Progenitor cell of endocrine pancreas (in vitro differentiated cells): ENCODE measurements at regions not wholly inside any gene's neighbourhood (a gene's known extent, or its start where the extent isn't known, plus 50 kb on each side); places are given as distances from the start of the nearest gene placed in this dataset.

Experiments
- DNase-seq: peaks from one replicate; pipeline ENCODE4 v3.0.0; 2021; ENCODE audit warnings: low spot score; ENCODE audit not compliant: unreplicated experiment
- H3K27ac Mint-ChIP-seq: 2 replicates; pipeline ENCODE4 v1.8.0; 2021; ENCODE audit warnings: mild to moderate bottlenecking, moderate library complexity, mixed read lengths
- H3K27me3 Mint-ChIP-seq: 2 replicates; pipeline ENCODE4 v1.8.0; 2021; ENCODE audit warnings: mixed read lengths
- H3K36me3 Mint-ChIP-seq: 2 replicates; pipeline ENCODE4 v1.8.0; 2022; ENCODE audit warnings: mixed read lengths; ENCODE audit not compliant: insufficient read depth
- H3K4me1 Mint-ChIP-seq: 2 replicates; pipeline ENCODE4 v1.8.0; 2021; ENCODE audit warnings: low read depth, mixed read lengths
- H3K4me3 Mint-ChIP-seq: 2 replicates; pipeline ENCODE4 v1.8.0; 2021; ENCODE audit warnings: low read depth, mild to moderate bottlenecking, moderate library complexity, mixed read lengths
- H3K9me3 Mint-ChIP-seq: 2 replicates; pipeline ENCODE4 v1.8.0; 2021; ENCODE audit warnings: low read depth, mixed read lengths
- TF ChIP-seq, protein P1 (sequence below): fragments of 200-600 bp; sonication (generic); IDR thresholded peaks from one replicate; pipeline ENCODE4 v1.5.0; 2021; ENCODE audit warnings: antibody characterized with exemption, mild to moderate bottlenecking; ENCODE audit not compliant: unreplicated experiment

DNA sequence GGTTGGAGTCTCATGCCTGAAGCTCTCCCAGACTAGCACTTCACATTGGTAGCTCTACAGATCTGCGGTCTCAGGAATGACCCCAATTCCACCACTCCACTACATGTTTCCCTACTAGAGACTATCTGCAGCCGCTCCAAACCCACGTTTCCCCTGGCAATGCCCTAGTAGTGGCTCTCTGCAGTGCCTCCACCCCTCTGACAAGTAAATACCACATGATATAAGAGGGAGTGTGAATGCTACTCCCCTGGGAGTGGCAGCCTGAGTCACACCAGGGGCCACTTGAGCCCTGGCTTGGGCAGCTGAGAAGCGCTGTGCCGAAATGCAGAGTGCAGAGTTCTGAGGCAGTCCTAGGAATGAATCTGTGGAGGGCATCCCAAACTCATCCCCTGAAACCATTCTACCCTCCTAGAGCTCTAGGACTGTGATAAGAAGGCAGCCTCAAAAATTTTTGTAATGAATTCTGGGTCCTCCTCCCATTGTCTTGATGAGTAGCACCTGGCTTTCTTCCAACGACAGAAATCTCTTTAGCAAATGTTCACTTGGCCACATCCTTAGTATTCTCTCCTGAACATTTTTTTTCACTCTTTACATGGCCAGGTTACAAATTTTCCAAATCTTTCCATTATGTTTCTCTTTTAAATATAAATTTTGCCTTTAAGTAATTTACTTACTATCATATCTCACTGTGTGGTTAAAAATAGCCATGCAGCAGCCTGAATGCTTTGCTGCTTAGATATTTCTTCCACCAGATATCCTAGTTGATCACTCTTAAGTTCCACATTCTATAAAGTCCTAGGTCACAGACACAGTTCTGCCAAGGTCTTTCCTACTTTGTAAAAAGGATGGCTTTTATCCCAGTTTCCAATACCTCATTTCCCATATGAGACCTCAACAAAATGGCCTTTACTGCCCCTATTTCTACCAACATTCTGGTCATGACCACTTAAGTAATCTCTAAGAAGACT is 160.2 kb upstream of the CPEB2 start:
- TF ChIP-seq, protein P1, sequence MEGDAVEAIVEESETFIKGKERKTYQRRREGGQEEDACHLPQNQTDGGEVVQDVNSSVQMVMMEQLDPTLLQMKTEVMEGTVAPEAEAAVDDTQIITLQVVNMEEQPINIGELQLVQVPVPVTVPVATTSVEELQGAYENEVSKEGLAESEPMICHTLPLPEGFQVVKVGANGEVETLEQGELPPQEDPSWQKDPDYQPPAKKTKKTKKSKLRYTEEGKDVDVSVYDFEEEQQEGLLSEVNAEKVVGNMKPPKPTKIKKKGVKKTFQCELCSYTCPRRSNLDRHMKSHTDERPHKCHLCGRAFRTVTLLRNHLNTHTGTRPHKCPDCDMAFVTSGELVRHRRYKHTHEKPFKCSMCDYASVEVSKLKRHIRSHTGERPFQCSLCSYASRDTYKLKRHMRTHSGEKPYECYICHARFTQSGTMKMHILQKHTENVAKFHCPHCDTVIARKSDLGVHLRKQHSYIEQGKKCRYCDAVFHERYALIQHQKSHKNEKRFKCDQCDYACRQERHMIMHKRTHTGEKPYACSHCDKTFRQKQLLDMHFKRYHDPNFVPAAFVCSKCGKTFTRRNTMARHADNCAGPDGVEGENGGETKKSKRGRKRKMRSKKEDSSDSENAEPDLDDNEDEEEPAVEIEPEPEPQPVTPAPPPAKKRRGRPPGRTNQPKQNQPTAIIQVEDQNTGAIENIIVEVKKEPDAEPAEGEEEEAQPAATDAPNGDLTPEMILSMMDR = no peak
- Mint-ChIP-seq H3K36me3 (no peaks in the 10 kb centered on the region), H3K9me3 (peaks cover 8% of the 10 kb centered on the region), H3K27me3 (no peaks in the 10 kb centered on the region), H3K4me1 (no peaks in the 10 kb centered on the region), H3K4me3 (no peak overlapping the region), H3K27ac (no peak overlapping the region)
- no peak for DNase-seq

DNA sequence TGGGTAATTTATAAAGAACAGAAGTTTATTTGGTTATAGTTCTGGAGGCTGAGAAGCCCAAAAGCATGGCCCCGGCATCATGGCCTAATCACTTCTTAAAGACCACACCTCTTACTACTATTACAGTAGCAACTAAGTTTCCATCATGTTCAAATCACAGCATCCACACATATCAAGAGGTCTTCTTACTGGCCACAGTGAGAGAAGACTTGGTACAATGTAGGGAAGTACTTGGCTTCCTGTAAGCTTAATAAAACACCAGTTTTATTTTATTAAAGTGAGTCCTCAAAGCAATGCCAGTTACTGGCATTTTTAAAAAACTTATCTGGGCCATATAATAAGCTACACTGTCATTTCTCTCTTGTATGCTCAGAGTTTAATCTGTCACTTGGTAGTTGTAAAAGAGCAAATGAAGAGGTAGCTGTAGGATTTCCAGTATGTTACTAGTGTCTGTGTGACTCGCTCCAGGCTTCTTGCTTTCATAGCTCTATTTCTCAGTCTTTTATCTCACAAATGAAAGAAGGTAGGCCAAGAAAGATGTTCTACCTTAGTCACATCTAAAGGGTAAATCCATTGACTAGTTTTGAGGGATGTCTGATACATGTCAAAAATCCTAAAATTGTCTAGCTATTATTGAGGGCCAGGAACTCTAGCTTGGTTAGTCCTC is 159.2 kb upstream of the CPEB2 start:
- Mint-ChIP-seq H3K4me3 (no peak overlapping the region), H3K36me3 (no peaks in the 10 kb centered on the region), H3K27ac (no peak overlapping the region), H3K27me3 (no peaks in the 10 kb centered on the region), H3K9me3 (peaks cover 8% of the 10 kb centered on the region), H3K4me1 (no peaks in the 10 kb centered on the region)
- DNase-seq = no peak
- TF ChIP-seq, protein P1 = no peak

DNA sequence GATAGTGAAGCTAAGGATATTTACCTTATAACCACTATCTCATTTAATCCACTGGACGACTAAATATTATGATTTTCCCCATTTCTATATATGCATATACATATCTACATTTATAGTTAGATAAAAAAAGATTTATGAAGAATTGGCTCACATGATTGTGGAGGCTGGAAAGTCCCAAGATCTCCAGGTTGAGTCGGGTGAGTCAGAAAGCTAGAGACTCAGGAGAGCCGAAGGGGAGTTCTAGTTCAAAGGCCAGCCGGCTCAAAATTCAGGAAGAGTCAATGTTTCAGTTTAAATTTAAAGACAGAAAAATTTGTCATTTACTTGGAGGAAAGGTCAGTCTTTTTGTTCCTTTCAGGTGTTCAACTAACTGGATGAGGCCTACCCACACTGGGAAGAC is 158.2 kb upstream of the CPEB2 start:
- H3K27me3 Mint-ChIP-seq = no peaks in the 10 kb centered on the region
- H3K27ac Mint-ChIP-seq = no peak overlapping the region
- TF ChIP-seq, protein P1 = no peak

DNA sequence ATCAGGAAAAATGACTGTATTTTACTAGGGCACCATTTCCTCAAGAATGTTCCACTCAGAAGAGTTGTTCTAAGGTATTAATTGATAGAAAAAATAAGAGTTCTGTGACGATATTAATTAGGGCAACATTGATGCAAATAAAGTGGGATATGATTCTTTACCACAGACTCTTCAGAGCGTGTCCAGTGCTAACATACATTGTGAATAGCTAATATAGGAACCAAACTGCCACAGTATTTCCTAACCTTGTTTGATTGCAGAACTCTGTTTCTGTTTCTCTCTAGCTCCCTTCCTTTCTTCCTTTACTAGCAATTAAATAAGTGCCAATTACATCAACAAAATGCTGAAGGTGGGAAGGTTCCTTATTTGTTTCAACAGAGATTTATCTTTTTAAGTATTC is 154.1 kb upstream of the CPEB2 start:
- H3K4me1 Mint-ChIP-seq = no peaks in the 10 kb centered on the region
- no peaks in the 10 kb centered on the region for H3K36me3 Mint-ChIP-seq
- no peak for DNase-seq

More for the DNA sequence above, 158.2 kb upstream of the CPEB2 start:
- no peak for DNase-seq
- Mint-ChIP-seq H3K4me3 (no peak overlapping the region), H3K36me3 (no peaks in the 10 kb centered on the region), H3K4me1 (no peaks in the 10 kb centered on the region), H3K9me3 (peaks cover 4% of the 10 kb centered on the region)

DNA sequence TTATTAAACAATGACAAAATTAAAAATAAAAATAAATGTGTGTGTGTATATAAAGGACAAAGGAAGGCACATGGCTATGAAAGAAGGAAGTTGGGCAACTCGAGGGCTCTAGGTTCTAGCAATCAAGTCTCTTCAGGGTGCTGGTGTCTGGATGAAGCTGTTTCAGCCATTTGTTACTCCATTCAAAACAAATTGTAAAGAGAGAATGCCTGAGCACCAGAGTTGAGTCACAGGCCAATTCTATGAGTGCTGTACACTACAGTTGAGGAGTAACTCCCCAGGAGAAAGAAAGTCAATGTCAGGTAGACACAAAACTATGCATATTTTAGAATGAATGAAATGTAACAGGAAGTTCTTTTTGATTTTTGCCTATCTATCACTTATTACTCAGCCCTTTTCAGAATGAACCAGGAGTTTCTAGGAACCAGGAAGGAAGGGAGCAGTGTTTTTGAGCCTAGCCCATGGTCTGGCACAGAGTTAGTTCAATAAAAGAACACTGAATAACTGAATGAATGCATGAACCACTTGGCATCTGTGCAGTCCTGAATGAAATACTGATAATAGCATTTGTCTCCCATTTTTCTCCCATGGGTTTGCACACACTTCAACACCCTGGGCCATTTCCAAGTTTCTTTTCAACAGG is 151.7 kb upstream of the CPEB2 start:
- Mint-ChIP-seq H3K27ac (no peak overlapping the region), H3K27me3 (peaks cover 2% of the 10 kb centered on the region), H3K9me3 (peaks cover 1% of the 10 kb centered on the region), H3K4me1 (no peaks in the 10 kb centered on the region), H3K4me3 (no peak overlapping the region), H3K36me3 (no peaks in the 10 kb centered on the region)
- DNase-seq = no peak
- TF ChIP-seq, protein P1 = no peak

More for the DNA sequence above, 154.1 kb upstream of the CPEB2 start:
- Mint-ChIP-seq H3K27me3 (no peaks in the 10 kb centered on the region), H3K4me3 (no peak overlapping the region), H3K27ac (no peak overlapping the region), H3K9me3 (no peaks in the 10 kb centered on the region)
- TF ChIP-seq, protein P1 = no peak
